ENCODE measurements at regions not wholly inside any gene's neighbourhood (a gene's known extent, or its start where the extent isn't known, plus 50 kb on each side); places are given as distances from the start of the nearest gene placed in this dataset.

DNA sequence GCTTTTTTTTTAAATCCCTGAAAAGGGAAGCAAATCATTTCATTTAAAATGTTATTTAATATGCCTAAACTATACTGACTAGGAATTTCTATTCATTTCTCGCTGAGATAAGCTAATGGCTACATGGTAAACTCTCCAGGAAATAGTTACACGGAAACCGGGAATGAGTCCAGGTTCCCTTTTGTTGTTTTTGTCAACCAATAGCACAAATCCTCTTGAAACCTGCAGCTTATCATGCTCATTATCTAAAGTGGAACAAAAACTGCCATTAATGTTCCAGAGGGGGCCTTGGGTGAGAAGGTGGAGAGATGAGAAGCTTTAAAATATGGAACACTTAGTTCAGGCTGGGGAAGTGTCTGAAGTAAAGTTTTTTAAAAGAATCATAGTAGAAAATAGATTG, 113.5 kb upstream of the ALCAM start:
- CTCF ChIA-PET (ENCODE audit: partially characterized antibody): interaction anchor here (0.6 kb wide), 1 partner anchor 183 kb away, joined by 3 read pairs; no protein-coding TSS in a partner anchor
- POLR2A ChIA-PET (ENCODE audit: partially characterized antibody): no interaction called here
- no peak overlapping the region for H2AFZ ChIP-seq (ENCODE audit: low read length)
- TF ChIP-seq SUZ12 (IDR thresholded peaks at IDR 0.05; ENCODE audit: low read length) (no peak), CBX8 (IDR thresholded peaks at IDR 0.05; ENCODE audit: borderline replicate concordance, low read depth, low read length) (no peak), CEBPB (IDR thresholded peaks at IDR 0.05; ENCODE audit: low read depth, low read length) (no peak), CBX5 (IDR thresholded peaks at IDR 0.05; ENCODE audit: low read depth, low read length) (no peak), POU5F1 (IDR thresholded peaks at IDR 0.05; ENCODE audit: low read depth, low read length) (no peak), TBP (IDR thresholded peaks at IDR 0.05; ENCODE audit: low read depth, low read length) (no peak), ZNF274 (IDR thresholded peaks at IDR 0.05; ENCODE audit: borderline replicate concordance, extremely low read depth, low read length) (no peak), CTBP2 (IDR thresholded peaks at IDR 0.05; ENCODE audit: borderline replicate concordance, insufficient read depth, insufficient read length, low read length) (no peak), EZH2 (IDR thresholded peaks at IDR 0.05; ENCODE audit: low read depth, low read length, severe bottlenecking) (no peak), GABPA (IDR thresholded peaks at IDR 0.05; ENCODE audit: borderline replicate concordance, insufficient read depth, low read length) (no peak), TCF12 (IDR thresholded peaks at IDR 0.05; ENCODE audit: low read depth, low read length) (no peak), RAD21 (IDR thresholded peaks at IDR 0.05 in 1 of 2, conservative IDR thresholded peaks at IDR 0.05 in 1 of 2; ENCODE audit: low read depth in 2 of 2, low read length in 2 of 2) (no peak), KDM1A (IDR thresholded peaks at IDR 0.05; ENCODE audit: borderline replicate concordance, low read length) (no peak), BRCA1 (IDR thresholded peaks at IDR 0.05; ENCODE audit: low read depth, low read length) (no peak), SP4 (IDR thresholded peaks at IDR 0.05; ENCODE audit: low read length) (no peak), POLR2A (IDR thresholded peaks at IDR 0.05; ENCODE audit: control extremely low read depth in 1 of 2, low read depth in 2 of 2, low read length in 2 of 2) (no peak)

More for the DNA sequence above, 113.5 kb upstream of the ALCAM start:
- Histone ChIP-seq H3K9me3 (ENCODE audit: insufficient read depth in 2 of 2, low read depth in 1 of 2, low read length in 1 of 2) (peaks cover 0 to 3% of the 10 kb centered on the region in 2 experiments; a peak in 1 of 4 replicates), H3K9ac (replicated peaks in 1 of 4; ENCODE audit: extremely low read depth in 1 of 4, low read depth in 3 of 4, low read length in 3 of 4) (no peak overlapping the region), H3K4me3 (ENCODE audit: extremely low read depth in 1 of 4, insufficient read depth in 2 of 4, low read depth in 3 of 4, low read length in 4 of 4) (no peak overlapping the region), H3K23ac (ENCODE audit: insufficient read length) (no peak overlapping the region), H4K5ac (ENCODE audit: insufficient read length, low read depth, low read length) (no peak overlapping the region), H3K79me1 (ENCODE audit: low read depth, low read length) (no peaks in the 10 kb centered on the region), H4K20me1 (replicated peaks in 1 of 2; ENCODE audit: control insufficient read depth in 1 of 2, insufficient read depth in 2 of 2, low read length in 2 of 2) (no peaks in the 10 kb centered on the region), H2BK5ac (ENCODE audit: low read depth, low read length) (no peak overlapping the region), H3K23me2 (ENCODE audit: low read depth, low read length) (no peaks in the 10 kb centered on the region), H3K27ac (ENCODE audit: low read depth, low read length) (no peak overlapping the region), H3K14ac (ENCODE audit: insufficient read length) (no peak overlapping the region), H4K91ac (replicated peaks; ENCODE audit: insufficient read length, low read length) (no peak overlapping the region), H2BK12ac (ENCODE audit: low read depth, low read length) (no peak overlapping the region), H3K36me3 (ENCODE audit: control insufficient read depth in 2 of 4, insufficient read depth in 4 of 4, low read length in 3 of 4) (no peaks in the 10 kb centered on the region), H3K4me1 (replicated peaks in 1 of 4; ENCODE audit: control insufficient read depth in 3 of 4, insufficient read depth in 4 of 4, low read length in 3 of 4) (peaks cover 0 to 5% (median 2%) of the 10 kb centered on the region in 4 experiments; a peak in 2 of 7 replicates), H3K4me2 (ENCODE audit: insufficient read depth in 1 of 2, low read depth in 2 of 2, low read length in 2 of 2) (no peak overlapping the region), H3K56ac (replicated peaks; ENCODE audit: insufficient read length, low read depth, low read length) (no peak overlapping the region), H2AK5ac (ENCODE audit: low read depth, low read length) (no peak overlapping the region), H3K18ac (ENCODE audit: extremely low read depth, low read length) (no peak overlapping the region), H2BK120ac (replicated peaks; ENCODE audit: low read depth, low read length) (no peak overlapping the region), H4K8ac (ENCODE audit: extremely low read depth, insufficient read depth, low read length) (no peak overlapping the region), H2BK15ac (ENCODE audit: low read length) (no peak overlapping the region), H3K4ac (replicated peaks; ENCODE audit: insufficient read length, low read depth, low read length) (no peak overlapping the region), H3K27me3 (replicated peaks in 1 of 4; ENCODE audit: control insufficient read depth in 3 of 4, extremely low read depth in 1 of 4, insufficient read depth in 3 of 4, low read length in 3 of 4) (no peaks in the 10 kb centered on the region), H2BK20ac (ENCODE audit: low read length) (no peak overlapping the region), H3K79me2 (ENCODE audit: control insufficient read depth in 1 of 2, insufficient read depth in 2 of 2, low read length in 2 of 2) (no peaks in the 10 kb centered on the region)
- 82% methylated on average over 3 of the region's 3 CpGs; no CpG with 5 or more reads in 1 of the 2 experiments for WGBS, 2 experiments (ENCODE audit: extremely low coverage in 1 of 2, insufficient coverage in 1 of 2, insufficient read length in 1 of 2, insufficient replicate concordance in 2 of 2, low coverage in 1 of 2, low lambda C conversion rate in 2 of 2, missing lambda C conversion rate in 1 of 2)
- no peak for FAIRE-seq
- no peak for DNase-seq (ENCODE audit: low read depth in 1 of 2, low spot score in 2 of 2)
